ENCODE measurements at regions not wholly inside any gene's neighbourhood (a gene's known extent, or its start where the extent isn't known, plus 50 kb on each side); places are given as distances from the start of the nearest gene placed in this dataset.

DNA sequence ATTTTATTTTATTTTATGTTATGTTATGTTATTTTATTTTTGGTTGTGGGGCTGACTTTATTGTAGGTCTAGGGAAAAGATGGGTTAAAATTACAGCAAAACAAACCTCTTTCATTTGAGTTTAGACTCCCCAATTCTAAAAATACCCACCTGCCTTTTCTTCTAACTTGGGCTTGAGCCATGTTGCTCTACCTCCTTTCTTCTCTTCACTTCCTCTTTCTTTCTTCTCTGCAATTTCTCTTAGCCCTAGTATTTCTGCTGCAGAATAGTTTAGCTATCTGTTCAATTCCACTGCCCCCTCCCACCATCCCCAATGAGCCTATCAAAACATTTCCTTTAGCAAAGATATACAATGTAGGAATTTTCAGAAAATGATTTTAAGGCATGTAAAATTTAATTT, 653.3 kb downstream of the ARAP2 start:
- no peaks in the 10 kb centered on the region for H3K79me2 ChIP-seq (ENCODE audit: low read depth)
- no peaks in the 10 kb centered on the region for H3K36me3 ChIP-seq
- H3K9me3 ChIP-seq (ENCODE audit: low read depth), result no peaks in the 10 kb centered on the region
- H3K4me3 ChIP-seq, result no peak overlapping the region
- no peaks in the 10 kb centered on the region for H3K36me3 Mint-ChIP-seq
- no peak overlapping the region for H3K27ac Mint-ChIP-seq
- no peak overlapping the region for H3K27ac ChIP-seq
- H3K4me1 ChIP-seq, result no peaks in the 10 kb centered on the region
- no peak overlapping the region for H3K9ac ChIP-seq
- no peaks in the 10 kb centered on the region for H3K9me3 Mint-ChIP-seq
- H3K27me3 ChIP-seq, result no peaks in the 10 kb centered on the region
- DNase-seq (ENCODE audit: low spot score), result no peak
- no peaks in the 10 kb centered on the region for H3F3A ChIP-seq (ENCODE audit: low read depth)
- no peak overlapping the region for H2AFZ ChIP-seq (replicated peaks)
- no peak overlapping the region for H3K4me2 ChIP-seq
- peaks cover 4% of the 10 kb centered on the region for H3K27me3 Mint-ChIP-seq (ENCODE audit: insufficient read depth, low read depth)
- no peak overlapping the region for H3K4me3 Mint-ChIP-seq
- TF ChIP-seq, protein P1, sequence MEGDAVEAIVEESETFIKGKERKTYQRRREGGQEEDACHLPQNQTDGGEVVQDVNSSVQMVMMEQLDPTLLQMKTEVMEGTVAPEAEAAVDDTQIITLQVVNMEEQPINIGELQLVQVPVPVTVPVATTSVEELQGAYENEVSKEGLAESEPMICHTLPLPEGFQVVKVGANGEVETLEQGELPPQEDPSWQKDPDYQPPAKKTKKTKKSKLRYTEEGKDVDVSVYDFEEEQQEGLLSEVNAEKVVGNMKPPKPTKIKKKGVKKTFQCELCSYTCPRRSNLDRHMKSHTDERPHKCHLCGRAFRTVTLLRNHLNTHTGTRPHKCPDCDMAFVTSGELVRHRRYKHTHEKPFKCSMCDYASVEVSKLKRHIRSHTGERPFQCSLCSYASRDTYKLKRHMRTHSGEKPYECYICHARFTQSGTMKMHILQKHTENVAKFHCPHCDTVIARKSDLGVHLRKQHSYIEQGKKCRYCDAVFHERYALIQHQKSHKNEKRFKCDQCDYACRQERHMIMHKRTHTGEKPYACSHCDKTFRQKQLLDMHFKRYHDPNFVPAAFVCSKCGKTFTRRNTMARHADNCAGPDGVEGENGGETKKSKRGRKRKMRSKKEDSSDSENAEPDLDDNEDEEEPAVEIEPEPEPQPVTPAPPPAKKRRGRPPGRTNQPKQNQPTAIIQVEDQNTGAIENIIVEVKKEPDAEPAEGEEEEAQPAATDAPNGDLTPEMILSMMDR (IDR thresholded peaks at IDR 0.05), result no peak
- TF ChIP-seq EZH2 (IDR thresholded peaks at IDR 0.05) (no peak), EZH2phosphoT487 (IDR thresholded peaks at IDR 0.05) (no peak)
- H3K4me1 Mint-ChIP-seq, result no peaks in the 10 kb centered on the region
- H4K20me1 ChIP-seq (ENCODE audit: low read depth), result no peaks in the 10 kb centered on the region

DNA sequence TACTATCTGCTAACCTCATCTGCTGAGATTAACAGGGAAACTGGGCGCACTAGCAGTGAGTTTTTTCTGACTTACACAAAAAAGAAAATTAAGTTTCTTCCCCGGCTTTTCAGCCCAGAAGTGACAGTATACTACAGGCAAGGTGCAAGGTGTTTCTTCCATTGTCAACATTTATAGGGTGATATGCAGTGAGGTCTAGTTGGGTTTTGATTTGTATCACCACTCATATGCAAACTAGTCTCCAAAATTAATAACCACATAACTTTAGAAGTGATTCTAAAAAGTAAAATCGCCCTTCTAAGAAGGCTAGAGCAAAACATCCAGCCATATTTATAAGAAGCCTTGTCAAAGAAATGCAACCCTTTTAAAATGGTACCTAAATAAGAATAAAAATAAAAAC, 640.1 kb downstream of the ARAP2 start:
- Histone ChIP-seq H3K4me1 (no peaks in the 10 kb centered on the region), H3K4me2 (no peak overlapping the region), H3K79me2 (ENCODE audit: low read depth) (no peaks in the 10 kb centered on the region), H3K9me3 (ENCODE audit: low read depth) (no peaks in the 10 kb centered on the region), H2AFZ (replicated peaks) (no peak overlapping the region), H4K20me1 (ENCODE audit: low read depth) (no peaks in the 10 kb centered on the region), H3F3A (ENCODE audit: low read depth) (no peaks in the 10 kb centered on the region), H3K9ac (no peak overlapping the region), H3K36me3 (no peaks in the 10 kb centered on the region), H3K4me3 (no peak overlapping the region), H3K27me3 (no peaks in the 10 kb centered on the region), H3K27ac (no peak overlapping the region)
- Mint-ChIP-seq H3K9me3 (no peaks in the 10 kb centered on the region), H3K27me3 (ENCODE audit: insufficient read depth, low read depth) (no peaks in the 10 kb centered on the region), H3K36me3 (no peaks in the 10 kb centered on the region), H3K4me1 (no peaks in the 10 kb centered on the region), H3K4me3 (no peak overlapping the region), H3K27ac (no peak overlapping the region)
- no peak for DNase-seq (ENCODE audit: low spot score)
- TF ChIP-seq EZH2phosphoT487 (IDR thresholded peaks at IDR 0.05) (no peak), EZH2 (IDR thresholded peaks at IDR 0.05) (no peak)
- TF ChIP-seq, protein P1 (IDR thresholded peaks at IDR 0.05), result no peak

DNA sequence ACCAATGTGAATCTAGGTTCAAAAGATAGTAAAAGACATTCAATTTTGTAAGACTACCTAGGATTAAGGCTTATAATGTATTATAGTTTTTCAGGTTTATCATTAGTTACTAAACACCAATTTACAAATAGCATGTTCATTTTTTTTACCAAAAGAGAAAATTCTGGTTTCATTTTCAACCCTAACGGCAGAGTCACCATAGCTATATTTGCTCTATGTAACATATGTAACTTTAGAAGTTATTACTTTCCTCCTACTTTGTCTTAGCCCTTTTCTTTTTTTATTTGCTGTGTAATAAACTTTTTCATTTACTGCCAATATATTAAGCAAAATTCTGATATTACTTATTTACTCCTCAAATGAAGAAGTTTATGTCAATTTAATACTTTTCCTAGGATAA, 639.6 kb downstream of the ARAP2 start:
- no peak for DNase-seq (ENCODE audit: low spot score)
- Histone ChIP-seq H2AFZ (replicated peaks) (no peak overlapping the region), H4K20me1 (ENCODE audit: low read depth) (no peaks in the 10 kb centered on the region), H3F3A (ENCODE audit: low read depth) (no peaks in the 10 kb centered on the region), H3K4me3 (no peak overlapping the region), H3K36me3 (no peaks in the 10 kb centered on the region), H3K9me3 (ENCODE audit: low read depth) (no peaks in the 10 kb centered on the region), H3K27ac (no peak overlapping the region), H3K27me3 (no peaks in the 10 kb centered on the region), H3K4me2 (no peak overlapping the region), H3K9ac (no peak overlapping the region), H3K4me1 (no peaks in the 10 kb centered on the region), H3K79me2 (ENCODE audit: low read depth) (no peaks in the 10 kb centered on the region)
- H3K36me3 Mint-ChIP-seq, result no peaks in the 10 kb centered on the region
- TF ChIP-seq, protein P1 (IDR thresholded peaks at IDR 0.05), result no peak
- no peak for TF ChIP-seq EZH2phosphoT487 (IDR thresholded peaks at IDR 0.05)
- no peak for TF ChIP-seq EZH2 (IDR thresholded peaks at IDR 0.05)
- no peak overlapping the region for H3K4me3 Mint-ChIP-seq
- no peaks in the 10 kb centered on the region for H3K27me3 Mint-ChIP-seq (ENCODE audit: insufficient read depth, low read depth)
- H3K9me3 Mint-ChIP-seq, result no peaks in the 10 kb centered on the region
- no peak overlapping the region for H3K27ac Mint-ChIP-seq
- H3K4me1 Mint-ChIP-seq, result no peaks in the 10 kb centered on the region

DNA sequence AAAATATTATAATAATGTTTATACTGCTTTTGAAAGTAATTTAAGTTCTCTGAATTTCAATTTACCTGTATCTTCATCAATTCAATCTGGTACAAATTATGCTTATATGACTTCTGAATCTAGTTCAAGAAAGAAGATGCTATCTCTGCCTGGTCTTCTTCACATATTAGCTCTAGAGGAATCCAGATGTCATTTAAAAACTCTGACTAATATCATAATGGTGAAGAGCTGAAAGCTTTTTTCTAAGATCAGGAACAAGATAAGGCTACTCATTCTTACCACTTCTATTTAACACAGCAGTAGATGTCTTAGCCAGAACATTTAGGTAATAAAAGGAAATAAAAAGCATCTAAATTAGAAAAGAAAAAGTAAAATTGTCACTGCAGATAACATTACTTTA, 636.1 kb downstream of the ARAP2 start:
- no peak for TF ChIP-seq EZH2phosphoT487 (IDR thresholded peaks at IDR 0.05)
- no peak for TF ChIP-seq EZH2 (IDR thresholded peaks at IDR 0.05)
- TF ChIP-seq, protein P1 (IDR thresholded peaks at IDR 0.05), result no peak
- H3K4me3 Mint-ChIP-seq, result no peak overlapping the region

More for the DNA sequence above, 636.1 kb downstream of the ARAP2 start:
- Histone ChIP-seq H3K36me3 (no peaks in the 10 kb centered on the region), H4K20me1 (ENCODE audit: low read depth) (no peaks in the 10 kb centered on the region), H3K79me2 (ENCODE audit: low read depth) (no peaks in the 10 kb centered on the region), H3K9ac (no peak overlapping the region), H3K4me1 (no peaks in the 10 kb centered on the region), H3K27ac (no peak overlapping the region), H3K9me3 (ENCODE audit: low read depth) (no peaks in the 10 kb centered on the region), H2AFZ (replicated peaks) (no peak overlapping the region), H3K27me3 (no peaks in the 10 kb centered on the region), H3K4me3 (no peak overlapping the region), H3K4me2 (no peak overlapping the region), H3F3A (ENCODE audit: low read depth) (no peaks in the 10 kb centered on the region)
- Mint-ChIP-seq H3K27me3 (ENCODE audit: insufficient read depth, low read depth) (no peaks in the 10 kb centered on the region), H3K27ac (no peak overlapping the region), H3K9me3 (no peaks in the 10 kb centered on the region), H3K36me3 (no peaks in the 10 kb centered on the region), H3K4me1 (no peaks in the 10 kb centered on the region)
- no peak for DNase-seq (ENCODE audit: low spot score)

All from neural progenitor cell (in vitro differentiated cells).